Smooth muscle cell (in vitro differentiated cells): ENCODE measurements at regions not wholly inside any gene's neighbourhood (a gene's known extent, or its start where the extent isn't known, plus 50 kb on each side); places are given as distances from the start of the nearest gene placed in this dataset.

Experiments
- DNase-seq: peaks from one replicate; lab custom pipeline; 2025; ENCODE audit not compliant: unreplicated experiment; lab: John Stamatoyannopoulos, UW
- H2AFZ ChIP-seq: fragments of 200-600 bp; sonication (generic); 2 replicates; pipeline ENCODE4 v1.6.0; 2016; ENCODE audit warnings: antibody characterized with exemption, low read depth, mild to moderate bottlenecking
- H3F3A ChIP-seq: fragments of 200-600 bp; sonication (generic); 2 replicates; pipeline ENCODE4 v1.6.0; 2017; ENCODE audit warnings: antibody characterized with exemption, low read depth
- H3K27ac ChIP-seq: fragments of 200-600 bp; sonication (generic); 2 replicates; pipeline ENCODE4 v1.5.1; 2016; ENCODE audit warnings: low read depth, mild to moderate bottlenecking
- H3K27me3 ChIP-seq: fragments of 200-600 bp; sonication (generic); 2 replicates; pipeline ENCODE4 v1.6.1; 2016; ENCODE audit warnings: low read depth, mild to moderate bottlenecking
- H3K36me3 ChIP-seq: fragments of 200-600 bp; sonication (generic); 2 replicates; pipeline ENCODE4 v1.5.1; 2016; ENCODE audit warnings: low read depth
- H3K4me1 ChIP-seq: fragments of 200-600 bp; sonication (generic); 2 replicates; pipeline ENCODE4 v1.5.1; 2016; ENCODE audit warnings: low read depth
- H3K4me2 ChIP-seq: fragments of 200-600 bp; sonication (generic); 2 replicates; pipeline ENCODE4 v1.6.0; 2016; ENCODE audit warnings: mild to moderate bottlenecking
- H3K4me3 ChIP-seq: fragments of 200-600 bp; sonication (generic); 2 replicates; pipeline ENCODE4 v1.5.1; 2016; ENCODE audit warnings: mild to moderate bottlenecking
- H3K79me2 ChIP-seq: fragments of 200-600 bp; sonication (generic); 2 replicates; pipeline ENCODE4 v1.6.0; 2016; ENCODE audit warnings: low read depth, mild to moderate bottlenecking
- H3K9ac ChIP-seq: fragments of 200-600 bp; sonication (generic); 2 replicates; pipeline ENCODE4 v1.6.0; 2016; ENCODE audit warnings: low read depth
- H3K9me3 ChIP-seq: fragments of 200-600 bp; sonication (generic); replicated peaks from 2 replicates; pipeline ENCODE4 v1.5.1; 2016; ENCODE audit warnings: low read depth
- H4K20me1 ChIP-seq: fragments of 200-600 bp; sonication (generic); 2 replicates; pipeline ENCODE4 v1.6.0; 2016; ENCODE audit warnings: low read depth
- CTCF ChIP-seq: fragments of 200-600 bp; sonication (generic); IDR thresholded peaks from 2 replicates; pipeline ENCODE4 v1.5.1; 2017; ENCODE audit warnings: borderline replicate concordance, mild to moderate bottlenecking, antibody characterized with exemption; ENCODE audit not compliant: insufficient read depth, poor library complexity, severe bottlenecking
- WGBS: methylation state at CpG from one replicate; pipeline ENCODE4 v1.1.7; 2016; ENCODE audit warnings: low lambda C conversion rate; 5-methylcytosine and 5-hydroxymethylcytosine counted together

- no peak overlapping the region for H3K27ac ChIP-seq
- H3K4me2 ChIP-seq: no peak overlapping the region
- no peaks in the 10 kb centered on the region for H3K27me3 ChIP-seq
- H3K36me3 ChIP-seq: no peaks in the 10 kb centered on the region
- 67% methylated on average over 2 of the region's 2 CpGs for WGBS
- no peak for TF ChIP-seq CTCF
- H4K20me1 ChIP-seq: no peaks in the 10 kb centered on the region
- H2AFZ ChIP-seq: no peak overlapping the region
- H3K4me3 ChIP-seq: no peak overlapping the region
- no peaks in the 10 kb centered on the region for H3K79me2 ChIP-seq
- no peaks in the 10 kb centered on the region for H3F3A ChIP-seq
- no peak overlapping the region for H3K9ac ChIP-seq
- H3K9me3 ChIP-seq: no peaks in the 10 kb centered on the region
- no peak for DNase-seq
- no peaks in the 10 kb centered on the region for H3K4me1 ChIP-seq
Measured at GRCh38 chr6:140744659-140745320, 1370.3 kb upstream of the CITED2 start.

GRCh38 chr6:140736231-140736630 lies 1361.8 kb upstream of the CITED2 start:
- no peak overlapping the region for H2AFZ ChIP-seq
- no peaks in the 10 kb centered on the region for H3K27me3 ChIP-seq
- no peaks in the 10 kb centered on the region for H4K20me1 ChIP-seq
- DNase-seq: no peak
- no peaks in the 10 kb centered on the region for H3K36me3 ChIP-seq
- H3F3A ChIP-seq: no peaks in the 10 kb centered on the region
- H3K4me1 ChIP-seq: no peaks in the 10 kb centered on the region
- no peaks in the 10 kb centered on the region for H3K79me2 ChIP-seq
- H3K4me3 ChIP-seq: no peak overlapping the region
- no peak for TF ChIP-seq CTCF
- H3K9ac ChIP-seq: no peak overlapping the region
- H3K9me3 ChIP-seq: no peaks in the 10 kb centered on the region
- no peak overlapping the region for H3K27ac ChIP-seq
- H3K4me2 ChIP-seq: no peak overlapping the region

- no peaks in the 10 kb centered on the region for H3K4me1 ChIP-seq
- no peak for TF ChIP-seq CTCF
Measured at GRCh38 chr6:140732991-140733390, 1358.5 kb upstream of the CITED2 start.

GRCh38 chr6:140732155-140732554 lies 1357.7 kb upstream of the CITED2 start:
- no peak for TF ChIP-seq CTCF
- no peak overlapping the region for H2AFZ ChIP-seq
- 91% methylated on average over 2 of the region's 2 CpGs for WGBS

More at GRCh38 chr6:140732991-140733390, 1358.5 kb upstream of the CITED2 start:
- Histone ChIP-seq H3K27me3 (no peaks in the 10 kb centered on the region), H3K4me2 (no peak overlapping the region), H3K27ac (no peak overlapping the region), H4K20me1 (no peaks in the 10 kb centered on the region), H2AFZ (no peak overlapping the region), H3K4me3 (no peak overlapping the region), H3K9me3 (no peaks in the 10 kb centered on the region), H3K36me3 (no peaks in the 10 kb centered on the region), H3K9ac (no peak overlapping the region), H3F3A (no peaks in the 10 kb centered on the region), H3K79me2 (no peaks in the 10 kb centered on the region)
- DNase-seq: no peak
- WGBS: 75% methylated on average over 2 of the region's 2 CpGs

More at GRCh38 chr6:140732155-140732554, 1357.7 kb upstream of the CITED2 start:
- no peaks in the 10 kb centered on the region for H3F3A ChIP-seq
- no peaks in the 10 kb centered on the region for H3K4me1 ChIP-seq
- H3K9ac ChIP-seq: no peak overlapping the region
- no peaks in the 10 kb centered on the region for H3K36me3 ChIP-seq
- no peak overlapping the region for H3K4me2 ChIP-seq
- no peak overlapping the region for H3K4me3 ChIP-seq
- H3K79me2 ChIP-seq: no peaks in the 10 kb centered on the region
- H4K20me1 ChIP-seq: no peaks in the 10 kb centered on the region
- H3K27ac ChIP-seq: no peak overlapping the region
- no peak for DNase-seq
- H3K27me3 ChIP-seq: no peaks in the 10 kb centered on the region
- H3K9me3 ChIP-seq: no peaks in the 10 kb centered on the region
